ENCODE measurements at regions not wholly inside any gene's neighbourhood (a gene's known extent, or its start where the extent isn't known, plus 50 kb on each side); places are given as distances from the start of the nearest gene placed in this dataset.
A peak's percentile ranks its signal among the peaks of the same experiment; 100 is the strongest.

GRCh38 chr10:29732918-29733317 is 98.1 kb upstream of the SVIL start:
- Histone ChIP-seq H3K4me1 (ENCODE audit: insufficient read depth, low read length, poor library complexity, severe bottlenecking) (peaks cover 42% of the 10 kb centered on the region), H3K79me2 (ENCODE audit: insufficient read depth, low read length) (peaks cover 32% of the 10 kb centered on the region), H4K20me1 (ENCODE audit: insufficient read depth, low read length, poor library complexity, severe bottlenecking) (no peaks in the 10 kb centered on the region), H3K4me3 (ENCODE audit: low read length, poor library complexity, severe bottlenecking) (peak overlapping the region; percentile 88), H3K4me2 (ENCODE audit: low read depth, low read length, poor library complexity, severe bottlenecking) (peak overlapping the region; percentile 87), H2AFZ (ENCODE audit: low read length) (no peak overlapping the region), H3F3A (ENCODE audit: low read depth) (no peaks in the 10 kb centered on the region; the same call in 1 of the 2 replicates), H3K36me3 (ENCODE audit: insufficient read depth, low read length) (no peaks in the 10 kb centered on the region), H3K9me3 (ENCODE audit: insufficient read depth, low read depth, low read length) (no peaks in the 10 kb centered on the region), H3K9ac (ENCODE audit: low read depth, low read length, poor library complexity, severe bottlenecking) (no peak overlapping the region), H3K27me3 (ENCODE audit: insufficient read depth, low read length, poor library complexity, severe bottlenecking) (no peaks in the 10 kb centered on the region), H3K9me2 (replicated peaks; ENCODE audit: low read depth, low read length) (no peaks in the 10 kb centered on the region)
- TF ChIP-seq EZH2phosphoT487 (IDR thresholded peaks at IDR 0.05; ENCODE audit: borderline replicate concordance): no peak
- TF ChIP-seq CTCF (conservative IDR thresholded peaks at IDR 0.05; ENCODE audit: low read length): no peak

- H4K20me1 ChIP-seq (ENCODE audit: insufficient read depth, low read length, poor library complexity, severe bottlenecking): no peaks in the 10 kb centered on the region
- no peaks in the 10 kb centered on the region for H3K27me3 ChIP-seq (ENCODE audit: insufficient read depth, low read length, poor library complexity, severe bottlenecking)
- H3K4me2 ChIP-seq (ENCODE audit: low read depth, low read length, poor library complexity, severe bottlenecking): peak overlapping the region; percentile 38
- no peaks in the 10 kb centered on the region for H3K9me3 ChIP-seq (ENCODE audit: insufficient read depth, low read depth, low read length)
- H3K4me3 ChIP-seq (ENCODE audit: low read length, poor library complexity, severe bottlenecking): no peak overlapping the region
- no peaks in the 10 kb centered on the region for H3F3A ChIP-seq (ENCODE audit: low read depth)
- no peaks in the 10 kb centered on the region for H3K36me3 ChIP-seq (ENCODE audit: insufficient read depth, low read length)
- peaks cover 42% of the 10 kb centered on the region for H3K4me1 ChIP-seq (ENCODE audit: insufficient read depth, low read length, poor library complexity, severe bottlenecking)
- H2AFZ ChIP-seq (ENCODE audit: low read length): no peak overlapping the region
- no peak overlapping the region for H3K9ac ChIP-seq (ENCODE audit: low read depth, low read length, poor library complexity, severe bottlenecking)
- H3K9me2 ChIP-seq (replicated peaks; ENCODE audit: low read depth, low read length): no peaks in the 10 kb centered on the region
- TF ChIP-seq CTCF (conservative IDR thresholded peaks at IDR 0.05; ENCODE audit: low read length) (no peak), EZH2phosphoT487 (IDR thresholded peaks at IDR 0.05; ENCODE audit: borderline replicate concordance) (no peak)
- H3K79me2 ChIP-seq (ENCODE audit: insufficient read depth, low read length): peaks cover 42% of the 10 kb centered on the region
Observed at GRCh38 chr10:29731760-29732159, 97.0 kb upstream of the SVIL start.

- Histone ChIP-seq H3K27me3 (ENCODE audit: insufficient read depth, low read length, poor library complexity, severe bottlenecking) (no peaks in the 10 kb centered on the region), H3K4me3 (ENCODE audit: low read length, poor library complexity, severe bottlenecking) (no peak overlapping the region), H3F3A (ENCODE audit: low read depth) (no peaks in the 10 kb centered on the region), H4K20me1 (ENCODE audit: insufficient read depth, low read length, poor library complexity, severe bottlenecking) (no peaks in the 10 kb centered on the region), H3K36me3 (ENCODE audit: insufficient read depth, low read length) (no peaks in the 10 kb centered on the region), H3K9me2 (replicated peaks; ENCODE audit: low read depth, low read length) (no peaks in the 10 kb centered on the region), H3K4me2 (ENCODE audit: low read depth, low read length, poor library complexity, severe bottlenecking) (peak overlapping the region; percentile 38), H3K79me2 (ENCODE audit: insufficient read depth, low read length) (peaks cover 48% of the 10 kb centered on the region), H3K4me1 (ENCODE audit: insufficient read depth, low read length, poor library complexity, severe bottlenecking) (peaks cover 39% of the 10 kb centered on the region), H2AFZ (ENCODE audit: low read length) (no peak overlapping the region), H3K9ac (ENCODE audit: low read depth, low read length, poor library complexity, severe bottlenecking) (no peak overlapping the region), H3K9me3 (ENCODE audit: insufficient read depth, low read depth, low read length) (no peaks in the 10 kb centered on the region)
- TF ChIP-seq CTCF (conservative IDR thresholded peaks at IDR 0.05; ENCODE audit: low read length): no peak
- TF ChIP-seq EZH2phosphoT487 (IDR thresholded peaks at IDR 0.05; ENCODE audit: borderline replicate concordance): no peak
Observed at GRCh38 chr10:29730969-29731368, 96.2 kb upstream of the SVIL start.

Measured in Loucy (cell line).